ENCODE measurements at regions not wholly inside any gene's neighbourhood (a gene's known extent, or its start where the extent isn't known, plus 50 kb on each side); places are given as distances from the start of the nearest gene placed in this dataset.
"Not testable (repeated sequence)": the region's sequence is repeated elsewhere in the genome, so short reads cannot be mapped to it uniquely, and the experiment has no call there.

- DNase-seq: no peak
These were observed 70.8 kb upstream of the HMGXB4 start for GRCh38 chr22:35186492-35186891.

- not testable (repeated sequence) for DNase-seq
These were observed 68.4 kb upstream of the HMGXB4 start for GRCh38 chr22:35188930-35189329.

GRCh38 chr22:35189559-35189958 is 67.7 kb upstream of the HMGXB4 start:
- no peak for DNase-seq

- no peak for DNase-seq
These were observed 65.9 kb upstream of the HMGXB4 start for GRCh38 chr22:35191412-35191811.

GRCh38 chr22:35192129-35192918 is 65.0 kb upstream of the HMGXB4 start:
- DNase-seq: no peak

GRCh38 chr22:35195226-35195625 is 62.1 kb upstream of the HMGXB4 start:
- DNase-seq: no peak

- DNase-seq: no peak
These were observed 61.5 kb upstream of the HMGXB4 start for GRCh38 chr22:35195821-35196220.

GRCh38 chr22:35197071-35197470 is 60.2 kb upstream of the HMGXB4 start:
- no peak for DNase-seq

GRCh38 chr22:35197886-35198285 is 59.4 kb upstream of the HMGXB4 start:
- no peak for DNase-seq

- DNase-seq: no peak
These were observed 58.6 kb upstream of the HMGXB4 start for GRCh38 chr22:35198738-35199137.

- DNase-seq: no peak
These were observed 54.9 kb upstream of the HMGXB4 start for GRCh38 chr22:35202376-35202775.

GRCh38 chr22:35203583-35203982 is 53.7 kb upstream of the HMGXB4 start:
- no peak for DNase-seq

GRCh38 chr22:35204807-35205775 is 52.2 kb upstream of the HMGXB4 start:
- no peak for DNase-seq

- DNase-seq: no peak
These were observed 51.3 kb upstream of the HMGXB4 start for GRCh38 chr22:35205961-35206360.

GRCh38 chr22:35206889-35207288 is 50.4 kb upstream of the HMGXB4 start:
- DNase-seq: no peak
